Hematopoietic multipotent progenitor cell (in vitro differentiated cells): ENCODE measurements at regions not wholly inside any gene's neighbourhood (a gene's known extent, or its start where the extent isn't known, plus 50 kb on each side); places are given as distances from the start of the nearest gene placed in this dataset.

Experiments
- DNase-seq, 3 donors: peaks; one replicate each; pipeline ENCODE4 v3.0.0-alpha.2; 2011 to 2015; ENCODE audit warnings: low read depth in 2 of 3, low spot score in 2 of 3

- no peak for DNase-seq
These were observed 435.0 kb upstream of the KIF2B start for GRCh38 chr17:53387745-53388144.

GRCh38 chr17:53353919-53354351 is 468.8 kb upstream of the KIF2B start:
- no peak for DNase-seq

- no peak for DNase-seq
These were observed 477.9 kb upstream of the KIF2B start for GRCh38 chr17:53344778-53345177.

GRCh38 chr17:53336281-53336680 is 486.4 kb upstream of the KIF2B start:
- no peak for DNase-seq

- no peak for DNase-seq
These were observed 487.3 kb upstream of the KIF2B start for GRCh38 chr17:53335443-53335842.

GRCh38 chr17:53330756-53331155 is 492.0 kb upstream of the KIF2B start:
- DNase-seq = no peak

GRCh38 chr17:53321651-53322050 is 501.1 kb upstream of the KIF2B start:
- DNase-seq = no peak

- no peak for DNase-seq
These were observed 502.8 kb upstream of the KIF2B start for GRCh38 chr17:53319947-53320346.

- DNase-seq = no peak
These were observed 505.7 kb upstream of the KIF2B start for GRCh38 chr17:53316988-53317387.

GRCh38 chr17:53316073-53316472 is 506.7 kb upstream of the KIF2B start:
- DNase-seq = no peak

GRCh38 chr17:53314521-53314920 is 508.2 kb upstream of the KIF2B start:
- DNase-seq = no peak

- DNase-seq = no peak
These were observed 509.0 kb upstream of the KIF2B start for GRCh38 chr17:53313746-53314145.

GRCh38 chr17:53278466-53278865 is 544.3 kb upstream of the KIF2B start:
- no peak for DNase-seq

- no peak for DNase-seq
These were observed 549.6 kb upstream of the KIF2B start for GRCh38 chr17:53273126-53273525.

GRCh38 chr17:53270936-53271335 is 551.8 kb upstream of the KIF2B start:
- no peak for DNase-seq

GRCh38 chr17:53264730-53265129 is 558.0 kb upstream of the KIF2B start:
- no peak for DNase-seq

- no peak for DNase-seq
These were observed 568.6 kb upstream of the KIF2B start for GRCh38 chr17:53253956-53254597.

GRCh38 chr17:53249036-53249435 is 573.7 kb upstream of the KIF2B start:
- DNase-seq = no peak

- no peak for DNase-seq
These were observed 588.6 kb upstream of the KIF2B start for GRCh38 chr17:53234138-53234537.

GRCh38 chr17:53227514-53227913 is 595.2 kb upstream of the KIF2B start:
- no peak for DNase-seq

- no peak for DNase-seq
These were observed 595.6 kb upstream of the KIF2B start for GRCh38 chr17:53227111-53227510.

GRCh38 chr17:53219821-53220220 is 602.9 kb upstream of the KIF2B start:
- no peak for DNase-seq

GRCh38 chr17:53218723-53219122 is 604.0 kb upstream of the KIF2B start:
- DNase-seq = no peak
